Esophagus muscularis mucosa (tissue), 4 donors: ENCODE measurements at regions not wholly inside any gene's neighbourhood (a gene's known extent, or its start where the extent isn't known, plus 50 kb on each side); places are given as distances from the start of the nearest gene placed in this dataset.

ENCODE experiments used
- DNase-seq: peaks from one replicate; pipeline ENCODE4 v3.0.0-alpha.2; 2017; ENCODE audit errors: extremely low spot score
- H3K27ac ChIP-seq, 4 donors: fragments of 200-600 bp; sonication (generic); replicated peaks in 1 of 4; 1 replicate in 3 of 4; 2 replicates in 1 of 4; pipeline ENCODE4 v1.5.1; 2016 to 2019; ENCODE audit warnings: mild to moderate bottlenecking in 1 of 4
- H3K27me3 ChIP-seq, 4 donors: fragments of 200-600 bp; sonication (generic); one replicate each; pipeline versions ENCODE4 v1.5.1 to v1.6.0; 2016 to 2019
- H3K36me3 ChIP-seq, 4 donors: fragments of 200-600 bp; sonication (generic); one replicate each; pipeline ENCODE4 v1.5.1; 2016 to 2019
- H3K4me1 ChIP-seq, 4 donors: fragments of 200-600 bp; sonication (generic); one replicate each; pipeline ENCODE4 v1.5.1; 2016 to 2019
- H3K4me3 ChIP-seq, 4 donors: fragments of 200-600 bp; sonication (generic); 1 replicate in 2 of 4; 2 replicates in 2 of 4; pipeline ENCODE4 v1.5.1; 2016 to 2019; ENCODE audit warnings: mild to moderate bottlenecking in 4 of 4, moderate library complexity in 1 of 4
- H3K9me3 ChIP-seq, 4 donors: fragments of 200-600 bp; sonication (generic); 1 replicate in 3 of 4; 2 replicates in 1 of 4; pipeline ENCODE4 v1.5.1; 2016 to 2019
- EP300 ChIP-seq: sonication (generic); formaldehyde crosslinking; IDR thresholded peaks from one replicate; pipeline ENCODE4 v1.6.1; 2017; ENCODE audit warnings: antibody characterized with exemption
- POLR2A ChIP-seq: fragments of 450-650 bp; IDR thresholded peaks from one replicate; pipeline ENCODE4 v1.6.1; 2017; ENCODE audit warnings: antibody characterized with exemption, moderate library complexity, mild to moderate bottlenecking, low read depth
- POLR2AphosphoS5 ChIP-seq, 2 donors: sonication (generic); formaldehyde crosslinking; IDR thresholded peaks; one replicate each; pipeline ENCODE4 v1.6.1; 2017; ENCODE audit warnings: antibody characterized with exemption in 2 of 2
- WGBS: methylation state at CpG from one replicate; pipeline ENCODE4 v1.1.5; 2018; 5-methylcytosine and 5-hydroxymethylcytosine counted together
- intact Hi-C: fragments of 100-400 bp; cut with DNase I; formaldehyde crosslinking; loops from one replicate; pipeline ENCODE4 v1.15.1; 2023
- TF ChIP-seq, protein P1 (sequence below), 3 experiments: fragments of 200-600 bp in 2 of 3; fragments of 450-650 bp in 1 of 3; sonication (generic) in 2 of 3; IDR thresholded peaks; one replicate each; pipeline ENCODE4 v1.5.1; 2017 to 2019; ENCODE audit warnings: antibody characterized with exemption in 3 of 3, mild to moderate bottlenecking in 2 of 3, moderate library complexity in 1 of 3

- TF ChIP-seq POLR2A = no peak
- TF ChIP-seq, protein P1, sequence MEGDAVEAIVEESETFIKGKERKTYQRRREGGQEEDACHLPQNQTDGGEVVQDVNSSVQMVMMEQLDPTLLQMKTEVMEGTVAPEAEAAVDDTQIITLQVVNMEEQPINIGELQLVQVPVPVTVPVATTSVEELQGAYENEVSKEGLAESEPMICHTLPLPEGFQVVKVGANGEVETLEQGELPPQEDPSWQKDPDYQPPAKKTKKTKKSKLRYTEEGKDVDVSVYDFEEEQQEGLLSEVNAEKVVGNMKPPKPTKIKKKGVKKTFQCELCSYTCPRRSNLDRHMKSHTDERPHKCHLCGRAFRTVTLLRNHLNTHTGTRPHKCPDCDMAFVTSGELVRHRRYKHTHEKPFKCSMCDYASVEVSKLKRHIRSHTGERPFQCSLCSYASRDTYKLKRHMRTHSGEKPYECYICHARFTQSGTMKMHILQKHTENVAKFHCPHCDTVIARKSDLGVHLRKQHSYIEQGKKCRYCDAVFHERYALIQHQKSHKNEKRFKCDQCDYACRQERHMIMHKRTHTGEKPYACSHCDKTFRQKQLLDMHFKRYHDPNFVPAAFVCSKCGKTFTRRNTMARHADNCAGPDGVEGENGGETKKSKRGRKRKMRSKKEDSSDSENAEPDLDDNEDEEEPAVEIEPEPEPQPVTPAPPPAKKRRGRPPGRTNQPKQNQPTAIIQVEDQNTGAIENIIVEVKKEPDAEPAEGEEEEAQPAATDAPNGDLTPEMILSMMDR (IDR thresholded peaks at IDR 0.05) = no peak
- TF ChIP-seq EP300 = no peak
- no peak for TF ChIP-seq POLR2AphosphoS5 (IDR thresholded peaks at IDR 0.05)
- 85% methylated on average over 2 of the region's 2 CpGs for WGBS
- H3K27ac ChIP-seq = no peak overlapping the region
Measured at GRCh38 chr2:61704364-61704763, 149.5 kb downstream of the FAM161A start.

DNA sequence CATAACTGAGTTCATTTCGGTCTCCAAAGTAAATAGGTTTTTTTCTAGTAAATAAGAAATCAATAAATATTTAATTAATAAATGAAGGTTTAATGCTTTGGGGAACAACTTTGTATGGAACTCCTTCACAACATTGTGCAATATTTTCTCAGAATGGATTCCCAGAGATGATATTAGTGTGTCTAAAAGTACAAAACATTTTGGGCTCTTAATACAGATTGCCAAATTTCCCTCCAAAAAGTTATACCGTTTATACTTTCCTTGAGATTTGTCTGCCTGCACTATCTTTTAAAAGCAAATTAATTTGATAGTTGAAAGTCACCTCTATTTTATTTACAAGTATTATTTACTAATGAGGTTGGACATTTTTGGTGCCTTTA is 151.8 kb downstream of the FAM161A start:
- H3K4me3 ChIP-seq = no peak overlapping the region
- TF ChIP-seq POLR2AphosphoS5 (IDR thresholded peaks at IDR 0.05) = no peak
- no peak for TF ChIP-seq POLR2A
- no peak for TF ChIP-seq EP300
- TF ChIP-seq, protein P1 (IDR thresholded peaks at IDR 0.05) = no peak
- no peaks in the 10 kb centered on the region for H3K9me3 ChIP-seq
- no peak for DNase-seq
- intact Hi-C loops = no loop called here
- H3K27me3 ChIP-seq = no peaks in the 10 kb centered on the region
- H3K36me3 ChIP-seq = no peaks in the 10 kb centered on the region
- H3K27ac ChIP-seq = no peak overlapping the region
- peaks cover 0 to 8% (median 2%) of the 10 kb centered on the region in 4 donors for H3K4me1 ChIP-seq
- WGBS = 64% methylated on average over 2 of the region's 2 CpGs

More at GRCh38 chr2:61704364-61704763, 149.5 kb downstream of the FAM161A start:
- DNase-seq = peak; percentile 50
- no peaks in the 10 kb centered on the region for H3K36me3 ChIP-seq
- H3K4me1 ChIP-seq = peaks cover 7 to 24% (median 18%) of the 10 kb centered on the region in 4 donors
- H3K4me3 ChIP-seq = no peak overlapping the region
- H3K9me3 ChIP-seq = no peaks in the 10 kb centered on the region
- no peaks in the 10 kb centered on the region for H3K27me3 ChIP-seq
- intact Hi-C loops = no loop called here

GRCh38 chr2:61700464-61700863 is 153.4 kb downstream of the FAM161A start:
- WGBS = 83% methylated on average over 4 of the region's 4 CpGs
- H3K4me1 ChIP-seq = peaks cover 0 to under 1% (median under 1%) of the 10 kb centered on the region in 4 donors
- no peaks in the 10 kb centered on the region for H3K9me3 ChIP-seq
- H3K36me3 ChIP-seq = no peaks in the 10 kb centered on the region
- peak; percentile 60 for DNase-seq
- TF ChIP-seq POLR2AphosphoS5 (IDR thresholded peaks at IDR 0.05) (no peak), POLR2A (no peak), EP300 (no peak)
- TF ChIP-seq, protein P1 (IDR thresholded peaks at IDR 0.05) = no peak
- intact Hi-C loops = no loop called here
- no peak overlapping the region for H3K4me3 ChIP-seq
- no peaks in the 10 kb centered on the region for H3K27me3 ChIP-seq
- no peak overlapping the region for H3K27ac ChIP-seq

DNA sequence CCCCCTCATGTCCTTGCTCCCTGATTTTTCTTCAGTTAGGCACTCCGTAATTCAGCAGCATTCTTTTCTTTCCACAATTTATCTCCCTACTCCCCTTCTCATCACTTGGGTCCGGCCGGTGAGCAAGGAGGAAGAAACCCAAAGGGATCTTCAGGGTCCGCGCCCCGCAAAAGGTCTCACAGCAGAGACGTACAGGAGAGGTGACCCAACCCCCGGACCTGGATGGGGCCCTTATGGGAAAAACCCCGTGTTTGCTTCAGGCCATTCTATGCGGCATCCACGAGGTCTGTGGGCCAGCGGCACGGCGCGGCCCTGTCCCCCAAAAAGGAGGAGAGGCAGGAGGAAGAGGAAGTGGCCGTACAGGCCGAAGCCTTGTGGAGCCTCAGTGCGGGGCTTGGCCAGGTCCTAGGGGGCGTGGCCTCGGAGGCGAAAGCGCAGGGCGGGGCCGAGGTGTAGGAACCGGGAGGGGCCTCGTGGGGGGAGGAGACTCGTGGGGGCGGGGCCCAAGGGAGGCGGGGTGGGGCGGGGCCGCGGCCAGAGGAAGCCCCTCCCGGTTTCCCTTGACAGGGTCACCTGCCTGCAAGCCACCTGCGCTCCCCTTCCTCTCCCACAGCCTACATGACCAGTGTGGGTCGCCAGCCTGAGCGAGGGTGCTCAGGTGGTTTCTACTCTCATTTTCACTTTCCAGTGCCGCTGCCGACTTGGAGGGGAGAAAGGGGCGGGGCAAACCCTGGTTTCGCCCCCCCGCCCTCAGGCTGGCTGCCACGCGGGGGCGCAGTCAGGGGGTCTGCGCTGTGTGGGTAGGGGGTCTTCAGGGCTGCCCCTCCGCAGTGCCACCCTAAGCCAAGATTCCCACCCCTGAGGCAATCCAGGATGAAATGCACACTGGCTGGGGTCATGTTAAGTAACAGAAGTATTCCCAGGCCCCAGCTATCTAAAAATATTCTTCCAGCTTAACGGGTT is 156.4 kb upstream of the XPO1 start:
- intact Hi-C loops = loop anchor here (5.0 to 10.0 kb wide), 3 partner anchors 68 to 160 kb away; partner anchors contain the start of genes FAM161A and XPO1
- Histone ChIP-seq H3K9me3 (no peaks in the 10 kb centered on the region), H3K4me1 (peaks cover 0 to 15% (median 13%) of the 10 kb centered on the region in 4 donors), H3K36me3 (no peaks in the 10 kb centered on the region), H3K27ac (peak overlapping the region; percentile 79 to 85 (median 82)), H3K27me3 (no peaks in the 10 kb centered on the region), H3K4me3 (peak overlapping the region; percentile 72 to 87 (median 84))
- 7% methylated on average over 31 of the region's 47 CpGs for WGBS
- DNase-seq = peak; percentile 97
- peak; percentile 82 to 87 for TF ChIP-seq POLR2AphosphoS5 (IDR thresholded peaks at IDR 0.05)
- TF ChIP-seq, protein P1 (IDR thresholded peaks at IDR 0.05) = peak; percentile 42 to 61 (median 56)
- no peak for TF ChIP-seq EP300
- TF ChIP-seq POLR2A = no peak
